CD14-positive monocyte (primary cell): ENCODE measurements at regions not wholly inside any gene's neighbourhood (a gene's known extent, or its start where the extent isn't known, plus 50 kb on each side); places are given as distances from the start of the nearest gene placed in this dataset.

ENCODE experiments used
- DNase-seq, 3 donors: peaks; one replicate each; pipeline ENCODE4 v3.0.0-alpha.2; 2011 to 2022
- H2AFZ ChIP-seq: 2 replicates; pipeline ENCODE4 v1.6.0; 2012; ENCODE audit warnings: mild to moderate bottlenecking, low read depth, low read length, inconsistent platforms; ENCODE audit not compliant: insufficient read depth, poor library complexity, severe bottlenecking
- H3K27ac ChIP-seq, 2 donors: 1 replicate in 1 of 2; 2 replicates in 1 of 2; pipeline ENCODE4 v1.5.1; 2012 to 2013; ENCODE audit warnings: low read length in 2 of 2, control low read depth in 1 of 2, inconsistent platforms in 1 of 2, low read depth in 1 of 2, mild to moderate bottlenecking in 1 of 2
- H3K27me3 ChIP-seq, 2 donors: one replicate each; pipeline versions ENCODE4 v1.6.0 to v1.6.1; 2011 to 2013; ENCODE audit warnings: low read length in 2 of 2; ENCODE audit not compliant: control insufficient read depth in 2 of 2, insufficient read depth in 2 of 2
- H3K36me3 ChIP-seq, 2 donors: replicated peaks in 1 of 2; 1 replicate in 1 of 2; 2 replicates in 1 of 2; pipeline versions ENCODE4 v1.5.1 to v1.6.1; 2012 to 2013; ENCODE audit warnings: low read length in 2 of 2, control low read depth in 1 of 2, inconsistent platforms in 1 of 2, mild to moderate bottlenecking in 1 of 2; ENCODE audit not compliant: insufficient read depth in 2 of 2, control insufficient read depth in 1 of 2
- H3K4me1 ChIP-seq, 2 donors: 1 replicate in 1 of 2; 2 replicates in 1 of 2; pipeline versions ENCODE4 v1.5.1 to v1.6.1; 2012 to 2013; ENCODE audit warnings: low read length in 2 of 2, control low read depth in 1 of 2, inconsistent platforms in 1 of 2, mild to moderate bottlenecking in 1 of 2, moderate library complexity in 1 of 2; ENCODE audit not compliant: insufficient read depth in 2 of 2, control insufficient read depth in 1 of 2
- H3K4me2 ChIP-seq: replicated peaks from 2 replicates; pipeline ENCODE3; 2012; ENCODE audit warnings: low read length, moderate library complexity, mild to moderate bottlenecking; ENCODE audit not compliant: poor library complexity, severe bottlenecking; ENCODE audit errors: extremely low read depth
- H3K4me3 ChIP-seq, 3 experiments: fragments of 200-600 bp in 1 of 3; sonication (generic) in 1 of 3; replicated peaks in 1 of 3; 1 replicate in 2 of 3; 2 replicates in 1 of 3; pipeline ENCODE4 v1.5.1; 2011 to 2013; ENCODE audit warnings: low read length in 3 of 3, mild to moderate bottlenecking in 3 of 3, control low read depth in 2 of 3, low read depth in 2 of 3, inconsistent platforms in 1 of 3, moderate library complexity in 1 of 3
- H3K79me2 ChIP-seq: 2 replicates; pipeline ENCODE4 v1.6.0; 2012; ENCODE audit warnings: mild to moderate bottlenecking, control low read depth, inconsistent platforms, low read length, moderate library complexity; ENCODE audit not compliant: insufficient read depth
- H3K9ac ChIP-seq: 2 replicates; pipeline ENCODE4 v1.6.0; 2017; ENCODE audit warnings: low read length, mild to moderate bottlenecking; ENCODE audit not compliant: insufficient read depth, poor library complexity, severe bottlenecking
- H3K9me3 ChIP-seq, 2 donors: replicated peaks in 1 of 2; 1 replicate in 1 of 2; 2 replicates in 1 of 2; pipeline versions ENCODE4 v1.5.1 to v1.6.1; 2012 to 2013; ENCODE audit warnings: low read length in 2 of 2, control low read depth in 1 of 2; ENCODE audit not compliant: control insufficient read depth in 1 of 2, insufficient read depth in 1 of 2
- H4K20me1 ChIP-seq: 2 replicates; pipeline ENCODE4 v1.6.0; 2012; ENCODE audit warnings: mild to moderate bottlenecking, low read length, control low read depth, moderate library complexity; ENCODE audit not compliant: insufficient read depth
- H3K27ac Mint-ChIP-seq, 7 donors: one replicate each; pipeline ENCODE4 v1.8.0; 2020; ENCODE audit warnings: mild to moderate bottlenecking in 7 of 7, mixed read lengths in 7 of 7, moderate library complexity in 6 of 7, inconsistent platforms in 2 of 7
- H3K27me3 Mint-ChIP-seq, 3 donors: one replicate each; pipeline ENCODE4 v1.8.0; 2021 to 2022; ENCODE audit warnings: low read depth in 3 of 3, mild to moderate bottlenecking in 3 of 3, mixed read lengths in 3 of 3, moderate library complexity in 3 of 3, inconsistent platforms in 1 of 3
- H3K36me3 Mint-ChIP-seq, 2 donors: one replicate each; pipeline ENCODE4 v1.8.0; 2020; ENCODE audit warnings: mixed read lengths in 2 of 2, inconsistent platforms in 1 of 2, mild to moderate bottlenecking in 1 of 2
- H3K4me1 Mint-ChIP-seq: one replicate; pipeline ENCODE4 v1.8.0; 2020; ENCODE audit warnings: mild to moderate bottlenecking, mixed read lengths
- H3K4me3 Mint-ChIP-seq, 2 donors: one replicate each; pipeline ENCODE4 v1.8.0; 2020; ENCODE audit warnings: mild to moderate bottlenecking in 2 of 2, mixed read lengths in 2 of 2, moderate library complexity in 1 of 2
- H3K9me3 Mint-ChIP-seq, 7 donors: one replicate each; pipeline ENCODE4 v1.8.0; 2020 to 2022; ENCODE audit warnings: mixed read lengths in 7 of 7, mild to moderate bottlenecking in 6 of 7, moderate library complexity in 6 of 7, inconsistent platforms in 2 of 7
- WGBS: methylation state at CpG from one replicate; pipeline ENCODE4 v1.1.5; 2013; ENCODE audit warnings: missing lambda C conversion rate; ENCODE audit not compliant: insufficient coverage; 5-methylcytosine and 5-hydroxymethylcytosine counted together
- intact Hi-C, 2 donors: fragments of 100-400 bp; cut with micrococcal nuclease; formaldehyde crosslinking; loops; one replicate each; pipeline versions ENCODE4 v1.15.0 to v1.15.1; 2023
- TF ChIP-seq, protein P1 (sequence below): fragments of 200-600 bp; IDR thresholded peaks from one replicate; pipeline ENCODE4 v1.8.0; 2022; ENCODE audit warnings: antibody characterized with exemption, mild to moderate bottlenecking

GRCh38 chr10:109282510-109282909, 640.8 kb downstream of the XPNPEP1 start:
- TF ChIP-seq, protein P1, sequence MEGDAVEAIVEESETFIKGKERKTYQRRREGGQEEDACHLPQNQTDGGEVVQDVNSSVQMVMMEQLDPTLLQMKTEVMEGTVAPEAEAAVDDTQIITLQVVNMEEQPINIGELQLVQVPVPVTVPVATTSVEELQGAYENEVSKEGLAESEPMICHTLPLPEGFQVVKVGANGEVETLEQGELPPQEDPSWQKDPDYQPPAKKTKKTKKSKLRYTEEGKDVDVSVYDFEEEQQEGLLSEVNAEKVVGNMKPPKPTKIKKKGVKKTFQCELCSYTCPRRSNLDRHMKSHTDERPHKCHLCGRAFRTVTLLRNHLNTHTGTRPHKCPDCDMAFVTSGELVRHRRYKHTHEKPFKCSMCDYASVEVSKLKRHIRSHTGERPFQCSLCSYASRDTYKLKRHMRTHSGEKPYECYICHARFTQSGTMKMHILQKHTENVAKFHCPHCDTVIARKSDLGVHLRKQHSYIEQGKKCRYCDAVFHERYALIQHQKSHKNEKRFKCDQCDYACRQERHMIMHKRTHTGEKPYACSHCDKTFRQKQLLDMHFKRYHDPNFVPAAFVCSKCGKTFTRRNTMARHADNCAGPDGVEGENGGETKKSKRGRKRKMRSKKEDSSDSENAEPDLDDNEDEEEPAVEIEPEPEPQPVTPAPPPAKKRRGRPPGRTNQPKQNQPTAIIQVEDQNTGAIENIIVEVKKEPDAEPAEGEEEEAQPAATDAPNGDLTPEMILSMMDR, result no peak
- no peak overlapping the region for H3K27ac Mint-ChIP-seq
- H3K9ac ChIP-seq, result no peak overlapping the region
- H4K20me1 ChIP-seq, result no peaks in the 10 kb centered on the region
- intact Hi-C loops, result no loop called here
- H3K36me3 ChIP-seq, result no peaks in the 10 kb centered on the region
- no peaks in the 10 kb centered on the region for H3K27me3 ChIP-seq
- no peak overlapping the region for H2AFZ ChIP-seq
- no peaks in the 10 kb centered on the region for H3K27me3 Mint-ChIP-seq
- no peak overlapping the region for H3K4me3 ChIP-seq
- H3K27ac ChIP-seq, result no peak overlapping the region
- H3K4me1 ChIP-seq, result no peaks in the 10 kb centered on the region
- H3K79me2 ChIP-seq, result no peaks in the 10 kb centered on the region
- no peak overlapping the region for H3K4me3 Mint-ChIP-seq
- H3K36me3 Mint-ChIP-seq, result no peaks in the 10 kb centered on the region
- no peak for DNase-seq
- no peaks in the 10 kb centered on the region for H3K9me3 ChIP-seq
- H3K9me3 Mint-ChIP-seq, result peaks cover 0 to 6% (median 0%) of the 10 kb centered on the region in 7 donors
- no peak overlapping the region for H3K4me2 ChIP-seq
- no peaks in the 10 kb centered on the region for H3K4me1 Mint-ChIP-seq

GRCh38 chr10:109281347-109281746, 642.0 kb downstream of the XPNPEP1 start:
- Histone ChIP-seq H2AFZ (no peak overlapping the region), H3K36me3 (no peaks in the 10 kb centered on the region), H3K9me3 (no peaks in the 10 kb centered on the region), H3K4me2 (no peak overlapping the region), H3K79me2 (no peaks in the 10 kb centered on the region), H3K27me3 (no peaks in the 10 kb centered on the region), H3K4me1 (no peaks in the 10 kb centered on the region), H3K9ac (no peak overlapping the region), H3K4me3 (no peak overlapping the region), H4K20me1 (no peaks in the 10 kb centered on the region), H3K27ac (no peak overlapping the region)
- no peaks in the 10 kb centered on the region for H3K4me1 Mint-ChIP-seq
- TF ChIP-seq, protein P1, result no peak
- H3K36me3 Mint-ChIP-seq, result no peaks in the 10 kb centered on the region
- no peak overlapping the region for H3K4me3 Mint-ChIP-seq
- DNase-seq, result no peak
- intact Hi-C loops, result no loop called here
- H3K27ac Mint-ChIP-seq, result no peak overlapping the region
- H3K27me3 Mint-ChIP-seq, result no peaks in the 10 kb centered on the region
- WGBS, result no CpG with 5 or more reads among the region's 1 CpG
- H3K9me3 Mint-ChIP-seq, result peaks cover 0 to 3% (median 0%) of the 10 kb centered on the region in 7 donors
